Posterior vena cava (tissue), 2 donors: ENCODE measurements at regions not wholly inside any gene's neighbourhood (a gene's known extent, or its start where the extent isn't known, plus 50 kb on each side); places are given as distances from the start of the nearest gene placed in this dataset.
"Not testable (repeated sequence)": the region's sequence is repeated elsewhere in the genome, so short reads cannot be mapped to it uniquely, and the experiment has no call there.

Source experiments
- DNase-seq: peaks from one replicate; pipeline ENCODE4 v3.0.0-alpha.2; 2020; ENCODE audit warnings: low spot score
- intact Hi-C, 2 donors: fragments of 100-400 bp; cut with DNase I; formaldehyde crosslinking; loops; one replicate each; pipeline versions ENCODE4 v1.14.1 to v1.14.2; 2022 to 2023
- donor health status: DM: yes; HTN: yes; CAD: no.
- donor health status: DM: yes; HTN: yes; CAD: no.

DNA sequence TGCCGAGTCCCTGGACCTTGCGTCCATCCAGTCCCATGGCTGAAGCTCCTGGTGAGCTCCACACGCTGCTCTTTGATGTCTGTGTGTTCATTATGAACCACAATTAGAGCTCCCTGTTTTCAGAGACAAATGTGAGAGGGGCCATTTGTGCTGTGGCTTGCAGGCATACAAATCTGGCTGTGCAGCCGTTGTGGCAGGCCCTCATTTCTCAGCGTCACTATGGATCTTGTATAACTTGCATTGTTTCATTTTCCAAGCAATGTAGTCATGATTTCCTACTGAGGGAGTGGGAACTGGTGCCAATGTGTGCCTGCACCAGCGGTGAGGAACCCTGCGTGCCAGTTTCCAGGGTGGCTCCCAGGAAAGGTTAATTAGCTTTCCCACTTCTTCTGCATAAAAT is 542.6 kb downstream of the TMEM114 start:
- DNase-seq: no peak
- intact Hi-C loops: no loop called here

DNA sequence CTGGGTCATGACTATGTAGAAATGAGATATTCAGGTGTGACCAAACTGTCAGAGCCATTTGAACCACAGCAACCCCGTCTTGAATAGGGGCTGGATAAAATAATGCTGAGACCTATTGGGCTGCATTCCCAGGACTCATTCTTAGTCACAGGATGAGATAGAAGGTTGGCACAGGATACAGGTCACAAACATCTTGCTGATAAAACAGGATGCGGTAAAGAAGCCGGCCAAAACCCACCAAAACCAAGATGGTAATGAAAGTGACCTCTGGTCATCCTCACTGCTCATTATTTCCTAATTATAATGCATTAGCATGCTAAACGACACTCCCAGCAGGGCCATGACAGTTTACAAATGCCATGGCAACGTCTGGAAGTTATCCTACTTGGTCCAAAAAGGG is 545.5 kb downstream of the TMEM114 start:
- DNase-seq: no peak
- intact Hi-C loops: no loop called here

DNA sequence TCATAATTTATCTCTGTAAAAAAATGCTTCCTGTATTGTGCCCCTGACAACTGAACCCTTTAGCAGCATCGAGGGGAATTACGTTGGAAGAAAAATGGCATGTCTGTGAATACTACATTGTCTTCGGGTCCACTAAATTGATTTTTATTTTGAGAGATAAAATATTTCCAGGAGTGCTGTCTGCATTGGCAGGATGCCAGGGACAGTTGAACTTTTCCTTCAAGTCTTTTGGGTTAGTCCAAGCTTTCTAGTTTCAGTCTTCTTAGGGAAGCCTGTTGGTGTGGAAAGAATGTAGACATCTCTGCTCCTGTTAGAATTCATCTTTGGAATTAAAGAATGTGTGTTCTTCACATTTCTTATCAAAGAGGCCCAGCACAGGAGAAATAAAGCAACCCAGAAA is 557.9 kb downstream of the TMEM114 start:
- intact Hi-C loops: no loop called here
- no peak for DNase-seq

DNA sequence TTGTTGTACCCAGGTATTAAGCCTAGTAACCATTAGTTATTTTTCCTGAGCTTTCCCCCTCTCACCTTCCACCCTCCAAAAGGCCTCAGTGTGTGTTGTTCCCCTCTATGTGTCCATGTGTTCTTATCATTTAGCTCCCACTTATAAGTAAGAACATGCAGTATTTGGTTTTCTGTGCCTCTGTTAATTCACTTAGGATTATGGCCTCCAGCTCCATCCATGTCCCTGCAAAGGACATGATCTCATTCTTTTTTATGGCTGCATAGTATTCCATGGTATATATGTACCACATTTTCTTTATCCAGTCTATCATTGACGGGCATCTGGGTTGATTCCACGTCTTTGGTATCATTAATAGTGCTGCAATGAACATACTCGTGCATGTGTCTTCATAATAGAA is 560.3 kb downstream of the TMEM114 start:
- intact Hi-C loops, DNase-seq: not testable (repeated sequence)

DNA sequence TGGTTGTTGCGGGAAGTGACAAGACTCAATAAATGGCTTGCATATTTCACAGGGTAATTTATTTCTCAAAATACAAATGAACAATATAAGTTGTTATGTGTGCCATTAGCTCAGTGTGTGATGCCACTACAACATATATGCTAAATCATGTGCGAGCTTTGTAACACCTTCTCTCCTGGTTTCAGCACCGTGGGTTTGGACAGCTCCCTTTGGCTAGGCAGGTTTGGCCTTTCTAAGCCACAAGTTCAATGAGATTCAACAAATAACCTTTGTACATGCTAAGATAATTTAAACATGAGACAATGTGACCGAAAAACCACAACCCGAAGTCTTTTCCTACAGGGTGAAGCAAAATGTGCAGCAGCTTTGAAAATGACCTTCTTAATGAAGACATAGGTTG is 563.9 kb downstream of the TMEM114 start:
- DNase-seq: no peak
- intact Hi-C loops: no loop called here

DNA sequence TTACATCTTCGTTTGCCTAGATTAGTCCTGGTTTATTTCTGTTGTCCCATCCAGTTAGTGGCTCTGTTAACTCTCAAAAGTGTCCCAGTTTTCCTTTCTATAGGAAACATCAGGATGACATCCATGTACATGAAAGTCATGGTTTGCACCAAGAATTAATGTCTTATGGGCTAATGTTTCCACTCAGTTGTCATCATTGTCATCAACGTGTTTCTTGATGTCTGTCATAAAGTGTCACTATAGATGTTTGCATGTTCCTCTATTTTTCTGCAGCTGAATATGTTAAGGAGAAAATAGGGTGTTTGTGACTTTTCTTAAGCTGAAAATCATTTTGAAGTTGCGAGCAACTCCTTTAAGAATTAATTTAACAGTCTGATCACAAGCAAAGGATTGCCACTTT is 567.0 kb downstream of the TMEM114 start:
- intact Hi-C loops: no loop called here

DNA sequence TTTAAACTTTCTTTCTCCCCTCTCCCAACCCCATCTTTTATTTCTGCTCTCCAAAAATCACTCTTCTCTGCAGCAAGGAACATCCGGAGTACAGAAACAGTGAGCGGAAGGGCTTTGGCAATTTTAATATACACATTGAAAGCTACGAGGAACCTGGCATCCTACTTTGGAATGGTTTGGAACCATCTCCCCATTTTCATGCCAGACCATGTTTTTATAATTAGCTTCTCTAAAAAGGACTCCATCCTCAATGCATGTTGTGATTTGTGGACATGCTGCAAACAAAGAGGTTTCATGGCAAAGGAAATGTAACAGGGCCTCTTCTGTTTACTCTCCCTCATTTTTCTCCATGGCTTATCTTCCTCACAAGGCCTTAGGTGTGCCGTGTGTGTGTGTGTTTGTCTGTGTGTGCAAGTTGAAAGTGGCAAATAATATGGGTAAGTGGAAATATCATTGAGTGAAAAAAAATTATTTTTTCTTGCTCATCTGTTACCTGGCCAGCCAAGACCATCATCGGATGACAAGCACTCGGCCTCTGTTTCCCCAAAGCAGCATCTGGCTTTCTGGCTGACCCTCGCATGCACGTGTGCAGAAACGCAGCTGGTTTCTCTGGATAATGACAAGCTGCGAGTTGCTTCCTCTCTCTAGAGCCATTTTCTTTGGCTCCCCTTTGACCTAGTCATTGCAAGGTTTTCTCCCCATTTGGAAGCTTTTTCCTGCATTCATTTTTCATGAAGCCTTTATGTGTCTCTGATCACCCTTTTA is 585.0 kb downstream of the TMEM114 start:
- intact Hi-C loops: no loop called here
- no peak for DNase-seq

More for the DNA sequence above, 567.0 kb downstream of the TMEM114 start:
- no peak for DNase-seq

DNA sequence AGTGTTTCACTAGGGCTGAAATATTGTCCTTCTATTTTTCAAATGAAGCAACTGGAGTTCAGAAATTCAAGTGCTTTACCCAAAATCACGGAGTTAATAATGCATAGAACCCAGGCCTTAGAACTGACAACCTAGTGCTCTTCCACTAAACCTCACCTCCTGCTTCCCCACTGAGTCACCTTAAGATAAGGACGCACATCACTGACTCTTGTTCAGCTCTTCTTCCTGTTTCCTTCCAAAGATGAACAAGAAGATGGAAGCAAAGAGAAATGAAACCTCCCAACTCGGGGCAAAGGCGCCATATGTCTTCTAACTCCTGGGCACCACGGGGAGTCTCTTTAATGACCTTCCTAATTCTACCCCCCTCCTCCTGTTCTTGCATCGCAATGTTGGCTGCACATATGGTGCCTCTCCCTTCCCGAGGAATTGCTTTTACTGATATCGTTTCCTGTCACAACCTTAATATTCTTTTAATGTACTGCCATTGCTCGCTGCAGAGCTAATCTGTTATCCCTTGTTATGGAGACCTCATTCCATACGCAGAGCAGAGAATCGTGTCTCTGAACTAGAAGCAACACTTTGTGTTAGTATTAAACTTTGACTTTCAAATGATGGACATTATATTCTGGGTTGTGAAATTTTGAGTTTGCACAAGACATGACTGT is 591.4 kb downstream of the TMEM114 start:
- DNase-seq: no peak
- intact Hi-C loops: no loop called here

DNA sequence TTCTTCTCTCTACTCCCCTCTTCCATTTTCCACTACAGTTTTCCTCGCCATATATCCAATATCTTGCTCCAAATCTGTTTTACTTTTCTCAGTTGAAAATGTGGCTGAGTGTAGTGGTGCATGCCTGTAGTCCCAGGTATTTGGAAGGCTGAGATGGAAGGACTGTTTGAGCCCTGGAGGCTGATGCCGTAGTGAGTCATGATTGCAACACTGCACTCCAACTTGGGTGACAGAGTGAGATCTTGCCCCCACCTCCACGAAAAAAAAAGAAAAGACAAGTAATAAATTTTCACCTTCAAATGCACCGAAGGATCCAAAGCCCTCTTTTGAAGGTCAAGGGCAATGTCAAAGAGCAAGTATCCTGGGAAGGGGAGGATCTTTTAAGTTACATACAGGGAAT is 592.3 kb downstream of the TMEM114 start:
- intact Hi-C loops: no loop called here

DNA sequence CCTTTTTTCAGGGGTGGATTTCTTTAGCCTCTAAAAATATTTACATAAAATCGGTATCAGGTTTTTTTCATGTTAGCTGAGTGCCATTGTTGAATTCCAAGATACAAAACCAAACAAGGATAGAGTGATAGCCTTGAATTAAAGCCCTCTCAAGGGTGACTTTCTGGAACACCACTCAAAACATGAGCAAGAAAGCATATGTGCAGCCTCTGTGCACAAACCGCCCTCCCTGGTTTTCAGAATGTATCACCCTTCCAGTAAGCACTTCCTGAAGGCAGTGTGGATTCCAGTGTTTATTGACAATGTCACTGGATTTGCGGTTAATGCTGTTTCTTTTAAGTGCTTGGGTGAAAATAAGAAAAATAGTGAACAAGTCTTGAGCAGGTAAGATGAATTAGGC is 597.7 kb downstream of the TMEM114 start:
- intact Hi-C loops: no loop called here
- no peak for DNase-seq

More for the DNA sequence above, 592.3 kb downstream of the TMEM114 start:
- no peak for DNase-seq

DNA sequence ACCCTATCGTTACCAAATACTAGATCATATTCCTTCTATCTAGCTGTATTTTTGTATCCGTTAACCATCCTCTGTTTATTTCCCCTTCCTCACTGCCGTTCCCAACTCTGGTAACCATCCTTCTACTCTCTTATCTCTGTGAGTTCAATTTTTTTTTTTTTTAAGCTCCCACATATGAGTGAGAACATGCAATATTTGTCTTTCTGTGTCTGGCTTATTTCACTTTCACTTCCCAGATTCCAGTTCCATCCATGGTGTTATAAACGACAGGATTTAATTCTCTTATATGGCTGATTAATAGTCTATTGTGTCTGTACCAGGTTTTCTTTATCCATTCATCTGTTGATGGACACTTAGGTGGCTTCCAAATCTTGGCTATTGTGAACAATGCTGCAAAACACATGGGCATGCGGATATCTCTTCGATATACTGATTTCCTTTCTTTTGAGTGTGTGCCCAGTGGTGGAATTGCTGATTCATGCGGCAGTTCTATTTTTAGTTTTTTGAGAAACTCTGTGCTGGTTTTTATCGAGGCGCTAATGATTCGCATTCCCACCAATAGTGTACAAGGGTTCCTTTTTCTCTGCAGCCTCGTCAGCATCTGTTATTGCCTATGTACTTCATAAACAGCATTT is 599.6 kb downstream of the TMEM114 start:
- DNase-seq: no peak
- intact Hi-C loops: no loop called here

DNA sequence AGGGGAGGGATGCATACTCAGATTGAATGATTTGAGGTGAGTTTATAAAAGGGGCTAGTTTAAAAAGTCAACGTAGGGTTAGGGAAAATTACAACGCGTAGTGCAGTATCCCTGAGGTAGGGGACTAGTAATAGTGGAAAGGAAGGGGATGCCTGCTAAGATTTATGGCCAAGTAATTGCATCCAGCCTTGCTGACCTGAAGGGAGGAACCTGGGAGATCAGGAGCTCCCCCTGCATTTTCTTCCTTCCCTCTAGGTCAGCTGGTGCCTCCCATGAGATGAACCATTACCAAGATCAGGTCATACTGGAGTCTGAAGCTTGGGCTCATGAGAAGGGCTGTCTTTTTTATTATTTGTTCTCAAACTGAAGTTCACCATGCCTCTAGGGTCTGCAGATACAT is 606.6 kb downstream of the TMEM114 start:
- intact Hi-C loops: no loop called here
- no peak for DNase-seq

DNA sequence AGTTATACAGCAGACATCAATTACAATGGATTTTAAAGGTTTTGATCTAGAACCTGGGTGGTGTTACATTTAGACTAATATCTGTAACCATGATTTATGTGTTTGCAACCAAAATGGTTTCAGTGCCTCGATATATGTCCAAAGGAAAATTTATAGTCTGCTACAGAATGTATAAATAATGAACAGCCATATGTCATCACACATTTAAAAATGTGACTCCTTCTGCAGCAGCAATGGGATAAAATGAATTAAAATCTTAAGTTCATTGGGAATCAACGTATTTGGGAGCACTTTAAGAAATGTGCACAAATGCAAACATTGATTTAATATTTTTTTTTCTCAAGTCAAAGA is 610.2 kb downstream of the TMEM114 start:
- DNase-seq: no peak
- intact Hi-C loops: no loop called here

DNA sequence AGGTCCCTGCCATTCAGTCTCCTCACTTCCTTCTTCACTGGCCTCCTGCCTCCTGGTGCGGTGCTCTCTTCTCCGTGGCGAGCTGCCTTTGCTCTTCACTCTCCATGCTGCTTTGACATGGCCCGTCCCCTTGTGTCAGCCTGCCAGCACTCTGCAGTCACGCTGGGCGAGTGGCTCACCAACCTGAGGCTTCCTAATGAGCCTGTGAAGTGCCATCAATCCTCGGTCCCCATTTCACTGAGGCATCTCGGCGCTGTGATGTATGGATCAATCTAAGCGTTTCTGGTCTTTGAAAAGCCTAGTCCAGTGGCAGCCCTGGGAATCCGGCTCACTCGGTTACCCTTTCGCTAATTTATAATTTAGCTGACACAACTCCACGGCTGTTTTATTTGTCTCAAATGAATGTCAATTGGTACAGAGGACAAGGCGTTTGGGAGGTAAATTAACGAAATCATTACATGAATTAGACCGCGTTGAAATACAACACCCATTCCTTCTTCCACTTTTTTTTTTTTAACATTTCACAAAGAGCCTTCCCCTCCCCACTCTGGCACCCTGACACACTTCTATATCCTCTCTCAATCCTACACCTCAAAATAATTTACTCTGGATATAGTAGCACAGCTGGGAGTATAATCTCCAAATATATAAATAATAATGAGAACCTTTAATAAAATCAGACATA is 610.7 kb downstream of the TMEM114 start:
- intact Hi-C loops: no loop called here
- DNase-seq: no peak

DNA sequence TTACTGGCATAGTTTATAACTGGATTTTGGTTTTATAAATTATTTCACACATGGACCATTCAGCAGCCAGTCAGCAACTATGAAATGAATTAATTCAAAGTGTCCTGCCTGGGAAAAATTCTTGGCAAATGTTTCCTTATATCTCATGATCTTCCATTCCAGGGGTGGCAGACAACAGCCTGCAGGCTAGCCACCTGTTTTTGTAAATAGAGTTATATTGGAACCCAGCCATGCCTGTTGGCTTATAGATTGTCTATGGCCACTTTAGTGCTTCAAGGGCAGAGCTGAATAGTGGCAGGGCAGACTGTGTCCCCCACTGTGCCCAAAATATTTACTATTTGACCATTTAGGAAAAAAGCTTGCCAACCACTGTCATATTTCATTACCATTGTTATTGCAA is 613.7 kb downstream of the TMEM114 start:
- intact Hi-C loops: no loop called here
- no peak for DNase-seq

DNA sequence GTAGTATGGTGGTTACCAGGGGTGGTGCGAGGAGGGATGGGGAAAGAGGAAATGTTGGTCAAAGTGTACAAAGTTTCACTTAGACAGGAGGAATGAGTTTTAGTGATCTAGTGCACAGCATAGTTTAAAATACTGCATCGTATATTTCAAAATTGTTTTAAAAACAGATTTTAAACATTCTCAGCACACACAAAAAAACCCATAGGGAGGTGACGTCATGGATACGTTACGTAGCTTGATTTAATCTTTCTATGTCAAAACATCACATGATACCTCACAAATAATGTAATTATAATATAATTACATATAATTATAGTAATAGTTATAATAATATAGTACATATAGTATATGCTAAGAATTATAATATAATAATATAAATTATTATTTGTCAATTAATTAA is 614.2 kb downstream of the TMEM114 start:
- no peak for DNase-seq
- intact Hi-C loops: no loop called here

DNA sequence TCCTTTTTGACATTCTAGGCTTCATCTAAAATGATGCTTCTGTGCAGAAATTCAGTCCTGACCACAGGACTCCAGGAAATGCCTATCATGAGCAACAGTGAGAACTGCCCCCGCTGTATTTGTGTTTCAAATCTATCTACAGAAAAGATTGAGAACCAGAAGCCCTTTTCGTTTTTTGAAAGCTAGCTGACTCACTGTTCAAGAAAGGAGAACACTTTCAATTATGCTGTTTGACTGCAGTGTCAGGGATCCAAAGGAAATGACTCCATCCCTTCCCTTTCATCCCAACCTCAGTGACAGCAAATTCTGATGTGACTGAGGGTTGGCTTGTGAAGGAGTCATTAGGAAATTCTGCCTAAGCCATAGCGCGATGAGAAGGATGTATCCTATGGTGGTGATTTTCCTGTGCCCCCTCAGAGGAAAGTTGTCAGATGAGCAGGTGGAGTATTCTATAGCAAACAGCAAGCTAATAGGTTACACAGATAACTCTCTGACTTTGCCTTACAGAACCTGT is 622.3 kb downstream of the TMEM114 start:
- DNase-seq: no peak
- intact Hi-C loops: no loop called here

DNA sequence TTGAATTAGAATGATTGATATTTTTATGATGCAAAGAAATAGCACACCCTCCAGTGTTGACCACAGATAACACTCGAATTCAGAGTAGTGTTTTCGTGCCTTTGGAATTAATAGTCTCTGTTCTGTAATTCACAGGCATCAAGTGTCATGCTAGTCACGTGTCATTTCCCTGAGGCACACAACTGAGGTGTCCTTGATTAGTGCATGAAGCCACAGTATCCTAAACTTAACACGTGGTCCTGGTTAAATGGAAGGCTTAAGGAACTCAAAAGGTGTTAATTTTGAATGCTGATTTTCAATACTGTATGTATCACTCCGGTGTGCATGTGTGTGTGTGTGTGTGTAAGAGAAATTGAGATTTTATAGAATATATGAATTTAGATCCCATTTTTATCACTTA is 625.6 kb downstream of the TMEM114 start:
- intact Hi-C loops: no loop called here
- DNase-seq: no peak

DNA sequence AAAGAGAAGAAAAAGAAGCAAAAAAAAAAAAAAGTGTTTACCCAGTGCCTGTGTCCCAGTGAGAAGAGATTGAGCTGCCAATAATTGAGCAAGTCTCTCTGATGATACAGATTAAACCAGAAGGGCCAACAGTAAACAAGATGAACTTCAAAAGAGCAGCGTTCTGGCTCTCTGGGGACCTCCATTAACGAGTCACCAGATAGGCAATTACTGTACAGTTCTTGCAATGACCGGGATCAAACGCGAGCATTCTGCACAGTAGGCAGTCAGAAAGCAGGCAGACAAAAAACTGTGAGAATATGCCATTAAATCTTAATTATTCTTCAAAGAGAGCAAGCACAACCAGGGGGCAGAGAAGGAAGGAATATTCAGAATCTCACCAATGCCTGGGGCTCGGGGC is 626.1 kb downstream of the TMEM114 start:
- DNase-seq: no peak
- intact Hi-C loops: no loop called here
